Transverse colon (tissue), 4 donors: ENCODE measurements at regions not wholly inside any gene's neighbourhood (a gene's known extent, or its start where the extent isn't known, plus 50 kb on each side); places are given as distances from the start of the nearest gene placed in this dataset.

Experiments used
- DNase-seq: peaks from one replicate; pipeline ENCODE4 v3.0.0-alpha.2; 2019
- H3K27ac ChIP-seq, 4 donors: fragments of 200-600 bp; sonication (generic); 2 replicates each; pipeline ENCODE4 v1.5.1; 2016 to 2018; ENCODE audit warnings: inconsistent platforms in 4 of 4
- H3K27me3 ChIP-seq: fragments of 200-600 bp; sonication (generic); 2 replicates; pipeline ENCODE4 v1.5.1; 2017; ENCODE audit warnings: inconsistent platforms
- H3K36me3 ChIP-seq, 4 donors: fragments of 200-600 bp; sonication (generic); 2 replicates each; pipeline ENCODE4 v1.5.1; 2017 to 2019; ENCODE audit warnings: inconsistent platforms in 4 of 4
- H3K4me1 ChIP-seq, 4 donors: fragments of 200-600 bp; sonication (generic); 2 replicates each; pipeline ENCODE4 v1.5.1; 2017 to 2020; ENCODE audit warnings: inconsistent platforms in 4 of 4
- H3K4me3 ChIP-seq, 4 donors: fragments of 200-600 bp; sonication (generic); 1 replicate in 1 of 4; 2 replicates in 3 of 4; pipeline versions ENCODE4 v1.5.1 to v1.6.1; 2017 to 2019; ENCODE audit warnings: inconsistent platforms in 4 of 4
- H3K9me3 ChIP-seq, 2 donors: fragments of 200-600 bp; sonication (generic); 2 replicates each; pipeline ENCODE4 v1.5.1; 2017 to 2019; ENCODE audit warnings: inconsistent platforms in 2 of 2
- EP300 ChIP-seq: sonication (generic); formaldehyde crosslinking; IDR thresholded peaks from one replicate; pipeline ENCODE4 v1.6.1; 2017; ENCODE audit warnings: antibody characterized with exemption, low read depth
- POLR2A ChIP-seq: fragments of 450-650 bp; IDR thresholded peaks from one replicate; pipeline ENCODE4 v1.6.1; 2016; ENCODE audit warnings: antibody characterized with exemption, mild to moderate bottlenecking, moderate library complexity
- POLR2AphosphoS5 ChIP-seq, 3 donors: sonication (generic); formaldehyde crosslinking; IDR thresholded peaks; one replicate each; pipeline ENCODE4 v1.6.1; 2016; ENCODE audit warnings: antibody characterized with exemption in 3 of 3
- WGBS, 2 donors: methylation state at CpG; one replicate each; pipeline ENCODE4 v1.1.5; 2018; ENCODE audit warnings: low coverage in 1 of 2; 5-methylcytosine and 5-hydroxymethylcytosine counted together
- in situ Hi-C, 4 donors: fragments of 200-750 bp; cut with MboI; loops; one replicate each; pipeline versions ENCODE4 v1.15.0 to v1.15.1; 2017; ENCODE audit warnings: low sequenced_read_pairs in 3 of 4, low pct_ligation_motif_present in 1 of 4, low pct_unique_long_range_greater_than_20kb in 1 of 4
- intact Hi-C: fragments of 100-400 bp; cut with DNase I; formaldehyde crosslinking; loops from one replicate; pipeline ENCODE4 v1.15.1; 2023; ENCODE audit warnings: low total_unique reads
- TF ChIP-seq, protein P1 (sequence below), 5 experiments: fragments of 200-600 bp in 3 of 5; fragments of 450-650 bp in 2 of 5; sonication (generic) in 3 of 5; IDR thresholded peaks; 1 replicate in 2 of 5; 2 replicates in 3 of 5; pipeline ENCODE4 v1.5.1; 2016 to 2017; ENCODE audit warnings: antibody characterized with exemption in 5 of 5, inconsistent platforms in 3 of 5, mild to moderate bottlenecking in 2 of 5, moderate library complexity in 1 of 5

DNA sequence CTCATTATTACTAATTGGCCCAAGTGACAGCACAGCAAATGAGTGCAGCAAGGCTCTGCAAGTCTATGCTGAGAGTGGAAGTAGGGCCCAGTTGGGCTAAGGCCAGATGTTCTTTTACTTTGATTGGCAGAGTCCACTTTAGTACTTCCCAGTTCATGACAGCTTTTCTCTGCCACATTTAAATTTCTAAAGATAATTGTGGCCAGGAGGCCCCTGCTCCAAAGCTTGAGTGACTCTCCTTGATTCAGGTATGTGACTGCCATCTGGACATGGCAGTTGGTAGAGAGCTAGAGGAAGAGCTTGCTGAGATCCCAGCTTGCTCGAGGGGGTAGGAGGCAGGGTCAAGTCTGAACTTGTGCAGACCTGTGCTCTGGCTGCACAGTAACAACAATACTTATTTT, 154.1 kb downstream of the CARTPT start:
- intact Hi-C loops: loop anchor here (2.0 kb wide), 1 partner anchor 14 kb away; no protein-coding TSS in a partner anchor
- Histone ChIP-seq H3K36me3 (no peaks in the 10 kb centered on the region), H3K4me3 (no peak overlapping the region), H3K27me3 (no peaks in the 10 kb centered on the region), H3K4me1 (no peaks in the 10 kb centered on the region), H3K9me3 (peaks cover 0 to 3% of the 10 kb centered on the region in 2 donors), H3K27ac (no peak overlapping the region)
- DNase-seq: no peak
- in situ Hi-C loops: no loop called here
- TF ChIP-seq POLR2AphosphoS5 (IDR thresholded peaks at IDR 0.05): no peak
- no peak for TF ChIP-seq EP300
- TF ChIP-seq, protein P1, sequence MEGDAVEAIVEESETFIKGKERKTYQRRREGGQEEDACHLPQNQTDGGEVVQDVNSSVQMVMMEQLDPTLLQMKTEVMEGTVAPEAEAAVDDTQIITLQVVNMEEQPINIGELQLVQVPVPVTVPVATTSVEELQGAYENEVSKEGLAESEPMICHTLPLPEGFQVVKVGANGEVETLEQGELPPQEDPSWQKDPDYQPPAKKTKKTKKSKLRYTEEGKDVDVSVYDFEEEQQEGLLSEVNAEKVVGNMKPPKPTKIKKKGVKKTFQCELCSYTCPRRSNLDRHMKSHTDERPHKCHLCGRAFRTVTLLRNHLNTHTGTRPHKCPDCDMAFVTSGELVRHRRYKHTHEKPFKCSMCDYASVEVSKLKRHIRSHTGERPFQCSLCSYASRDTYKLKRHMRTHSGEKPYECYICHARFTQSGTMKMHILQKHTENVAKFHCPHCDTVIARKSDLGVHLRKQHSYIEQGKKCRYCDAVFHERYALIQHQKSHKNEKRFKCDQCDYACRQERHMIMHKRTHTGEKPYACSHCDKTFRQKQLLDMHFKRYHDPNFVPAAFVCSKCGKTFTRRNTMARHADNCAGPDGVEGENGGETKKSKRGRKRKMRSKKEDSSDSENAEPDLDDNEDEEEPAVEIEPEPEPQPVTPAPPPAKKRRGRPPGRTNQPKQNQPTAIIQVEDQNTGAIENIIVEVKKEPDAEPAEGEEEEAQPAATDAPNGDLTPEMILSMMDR (IDR thresholded peaks at IDR 0.05): no peak
- no peak for TF ChIP-seq POLR2A
- WGBS, 2 donors: 56% methylated on average over 1 of the region's 1 CpG; no CpG with 5 or more reads in 1 of the 2 donors

DNA sequence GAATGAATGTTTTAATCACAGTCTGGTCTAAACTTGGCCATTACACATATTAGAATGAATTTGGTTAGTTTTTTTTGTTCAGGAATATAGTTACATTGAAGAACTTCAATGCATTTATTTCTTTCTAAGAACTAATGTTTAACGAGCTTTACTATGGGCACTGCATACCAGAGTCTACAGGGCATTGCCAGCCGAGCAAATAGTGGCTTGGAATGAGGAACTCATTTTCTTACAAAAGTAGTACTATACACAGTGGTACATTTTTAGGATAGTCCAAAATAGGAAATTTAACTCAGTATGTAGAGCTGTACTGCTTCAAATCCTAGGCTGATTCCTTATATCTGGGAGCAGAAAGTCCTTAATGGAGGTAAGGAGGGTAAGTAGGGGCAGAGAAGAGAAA, 155.4 kb downstream of the CARTPT start:
- TF ChIP-seq, protein P1 (IDR thresholded peaks at IDR 0.05): no peak
- TF ChIP-seq EP300: no peak
- no peak for TF ChIP-seq POLR2A
- TF ChIP-seq POLR2AphosphoS5 (IDR thresholded peaks at IDR 0.05): no peak
- peaks cover 0 to 3% of the 10 kb centered on the region in 2 donors for H3K9me3 ChIP-seq
- no peak overlapping the region for H3K4me3 ChIP-seq
- no peaks in the 10 kb centered on the region for H3K4me1 ChIP-seq
- WGBS, 2 donors: 38 to 43% methylated on average over 2 of the region's 2 CpGs
- H3K36me3 ChIP-seq: no peaks in the 10 kb centered on the region
- no peak for DNase-seq
- no peaks in the 10 kb centered on the region for H3K27me3 ChIP-seq
- H3K27ac ChIP-seq: no peak overlapping the region
- in situ Hi-C loops (no loop called here), intact Hi-C loops (no loop called here)

DNA sequence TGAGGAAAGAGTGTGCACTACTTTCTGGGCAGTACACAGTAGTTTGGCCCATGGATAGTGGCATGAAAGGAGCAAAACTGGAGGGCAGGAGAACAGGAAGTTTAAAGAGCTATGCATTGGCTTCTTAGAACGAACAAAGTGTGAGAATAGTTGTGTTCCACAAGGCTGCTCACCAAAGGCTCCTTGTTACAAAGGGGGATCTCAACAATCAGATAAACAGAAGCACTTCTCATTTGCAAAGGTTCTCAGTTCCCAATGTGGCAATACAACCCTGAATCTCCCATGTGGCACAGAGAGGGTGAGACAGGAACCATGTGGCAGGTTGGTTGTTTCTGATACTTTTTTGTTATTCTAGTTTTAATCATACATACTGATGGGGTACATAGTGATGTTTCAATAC, 158.4 kb downstream of the CARTPT start:
- H3K27me3 ChIP-seq: no peaks in the 10 kb centered on the region
- in situ Hi-C loops: no loop called here
- no peak overlapping the region for H3K4me3 ChIP-seq
- no peaks in the 10 kb centered on the region for H3K36me3 ChIP-seq
- TF ChIP-seq, protein P1 (IDR thresholded peaks at IDR 0.05): no peak
- no peak for TF ChIP-seq POLR2AphosphoS5 (IDR thresholded peaks at IDR 0.05)
- no peak for TF ChIP-seq EP300
- DNase-seq: no peak
- intact Hi-C loops: no loop called here
- H3K27ac ChIP-seq: no peak overlapping the region
- whole genome bisulfite sequencing, 2 donors: 70 to 73% methylated on average over 1 of the region's 1 CpG
- H3K9me3 ChIP-seq: no peaks in the 10 kb centered on the region
- no peaks in the 10 kb centered on the region for H3K4me1 ChIP-seq

DNA sequence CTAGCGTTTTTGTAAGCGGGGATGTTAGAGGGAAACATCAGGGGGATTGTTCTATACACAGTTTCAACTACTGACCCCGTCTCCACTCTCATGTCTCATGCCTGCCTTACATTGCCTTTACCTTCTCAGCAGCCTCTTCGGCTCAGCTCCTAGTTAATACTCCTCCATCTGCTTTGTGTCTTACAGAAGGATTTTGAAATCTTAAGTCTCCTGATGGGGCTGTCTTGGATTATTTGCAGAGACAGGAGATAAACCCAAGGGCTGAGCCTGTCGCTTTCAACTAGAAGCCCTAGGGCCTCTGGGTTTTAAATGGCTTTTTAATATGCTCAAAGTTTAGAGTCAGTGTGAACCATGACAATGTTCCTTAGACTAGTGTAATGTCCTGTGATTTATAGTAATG, 161.5 kb downstream of the CARTPT start:
- Histone ChIP-seq H3K27ac (no peak overlapping the region), H3K27me3 (no peaks in the 10 kb centered on the region), H3K4me3 (no peak overlapping the region), H3K9me3 (no peaks in the 10 kb centered on the region), H3K4me1 (no peaks in the 10 kb centered on the region), H3K36me3 (no peaks in the 10 kb centered on the region)
- no peak for DNase-seq
- intact Hi-C loops (no loop called here), in situ Hi-C loops (no loop called here)
- 75 to 90% methylated on average over 5 of the region's 5 CpGs for WGBS, 2 donors
- TF ChIP-seq, protein P1 (IDR thresholded peaks at IDR 0.05): no peak
- TF ChIP-seq POLR2AphosphoS5 (IDR thresholded peaks at IDR 0.05) (no peak), EP300 (no peak), POLR2A (no peak)
